Small intestine (tissue), 7 donors: ENCODE measurements at regions not wholly inside any gene's neighbourhood (a gene's known extent, or its start where the extent isn't known, plus 50 kb on each side); places are given as distances from the start of the nearest gene placed in this dataset.

ENCODE experiments used
- DNase-seq, 2 donors: peaks; one replicate each; pipeline versions ENCODE4 v3.0.0 to v3.0.0-alpha.2; 2013
- FAIRE-seq: peaks from 2 replicates; lab custom pipeline; 2012; peaks lifted over from hg19 to GRCh38; lab: Jason Lieb, UNC
- H3K27ac ChIP-seq, 3 donors: one replicate each; pipeline ENCODE4 v1.5.1; 2013; ENCODE audit warnings: low read length in 2 of 3, mild to moderate bottlenecking in 2 of 3, control low read depth in 1 of 3, inconsistent platforms in 1 of 3, low read depth in 1 of 3, moderate library complexity in 1 of 3
- H3K27me3 ChIP-seq, 3 donors: one replicate each; pipeline ENCODE4 v1.6.1; 2013; ENCODE audit warnings: low read length in 3 of 3, inconsistent platforms in 1 of 3; ENCODE audit not compliant: control insufficient read depth in 3 of 3, insufficient read depth in 3 of 3
- H3K36me3 ChIP-seq, 3 donors: one replicate each; pipeline ENCODE4 v1.6.1; 2013; ENCODE audit warnings: low read length in 3 of 3, inconsistent platforms in 1 of 3, low read depth in 1 of 3, mild to moderate bottlenecking in 1 of 3, moderate library complexity in 1 of 3; ENCODE audit not compliant: control insufficient read depth in 3 of 3, insufficient read depth in 2 of 3
- H3K4me1 ChIP-seq, 3 donors: one replicate each; pipeline ENCODE4 v1.6.1; 2013; ENCODE audit warnings: low read length in 2 of 3, inconsistent platforms in 1 of 3, low read depth in 1 of 3, mild to moderate bottlenecking in 1 of 3, moderate library complexity in 1 of 3; ENCODE audit not compliant: control insufficient read depth in 3 of 3, insufficient read depth in 2 of 3
- H3K4me3 ChIP-seq, 3 donors: one replicate each; pipeline ENCODE4 v1.5.1; 2013; ENCODE audit warnings: low read length in 3 of 3, control low read depth in 1 of 3, inconsistent platforms in 1 of 3, low read depth in 1 of 3, mild to moderate bottlenecking in 1 of 3, moderate library complexity in 1 of 3
- H3K9me3 ChIP-seq, 2 donors: one replicate each; pipeline ENCODE4 v1.6.1; 2013; ENCODE audit warnings: low read depth in 1 of 2, low read length in 1 of 2; ENCODE audit not compliant: control insufficient read depth in 2 of 2, insufficient read depth in 1 of 2
- WGBS, 3 donors: extraction: QIAGEN DNeasy Blood & Tissue Kit; methylation state at CpG; one replicate each; pipeline ENCODE4 v1.1.7; 2013; 5-methylcytosine and 5-hydroxymethylcytosine counted together
- donor health status: healthy with polysubstance abuse.
- donor health status: control.
- donor health status: control.
- donor health status: Bipolar disorder and iron deficiency.
- donor health status: healthy.

- Histone ChIP-seq H3K4me3 (no peak overlapping the region), H3K9me3 (peaks cover 0 to 22% of the 10 kb centered on the region in 2 donors), H3K27ac (no peak overlapping the region), H3K36me3 (no peaks in the 10 kb centered on the region), H3K27me3 (no peaks in the 10 kb centered on the region), H3K4me1 (no peaks in the 10 kb centered on the region)
- DNase-seq (no peak), FAIRE-seq (no peak)
- WGBS, 3 donors, result 68 to 79% (median 76%) methylated on average over 3 of the region's 3 CpGs
Observed at GRCh38 chr3:96169111-96169766, 645.2 kb upstream of the EPHA6 start.

GRCh38 chr3:96172917-96173316, 641.5 kb upstream of the EPHA6 start:
- no peak overlapping the region for H3K27ac ChIP-seq
- peaks cover 2 to 27% of the 10 kb centered on the region in 2 donors for H3K9me3 ChIP-seq
- no peak overlapping the region for H3K4me3 ChIP-seq
- H3K27me3 ChIP-seq, result no peaks in the 10 kb centered on the region
- DNase-seq, result no peak
- H3K36me3 ChIP-seq, result no peaks in the 10 kb centered on the region
- FAIRE-seq, result no peak
- H3K4me1 ChIP-seq, result no peaks in the 10 kb centered on the region

- Histone ChIP-seq H3K27me3 (no peaks in the 10 kb centered on the region), H3K36me3 (no peaks in the 10 kb centered on the region), H3K9me3 (peaks cover 2 to 14% of the 10 kb centered on the region in 2 donors), H3K4me1 (no peaks in the 10 kb centered on the region), H3K4me3 (no peak overlapping the region), H3K27ac (no peak overlapping the region)
- DNase-seq (no peak), FAIRE-seq (no peak)
- WGBS, 3 donors, result 76 to 83% (median 82%) methylated on average over 6 of the region's 6 CpGs
Observed at GRCh38 chr3:96175500-96175899, 638.9 kb upstream of the EPHA6 start.

- Histone ChIP-seq H3K27ac (no peak overlapping the region), H3K4me3 (no peak overlapping the region), H3K9me3 (no peaks in the 10 kb centered on the region), H3K4me1 (no peaks in the 10 kb centered on the region), H3K36me3 (no peaks in the 10 kb centered on the region), H3K27me3 (no peaks in the 10 kb centered on the region)
- 91 to 94% (median 92%) methylated on average over 1 of the region's 1 CpG for whole genome bisulfite sequencing, 3 donors
- FAIRE-seq (no peak), DNase-seq (no peak)
Observed at GRCh38 chr3:96182756-96183155, 631.6 kb upstream of the EPHA6 start.

GRCh38 chr3:96183871-96184270, 630.5 kb upstream of the EPHA6 start:
- Histone ChIP-seq H3K36me3 (no peaks in the 10 kb centered on the region), H3K4me3 (no peak overlapping the region), H3K27ac (no peak overlapping the region), H3K27me3 (no peaks in the 10 kb centered on the region), H3K9me3 (no peaks in the 10 kb centered on the region), H3K4me1 (no peaks in the 10 kb centered on the region)
- DNase-seq (no peak), FAIRE-seq (no peak)
- WGBS, 3 donors, result 24 to 57% (median 27%) methylated on average over 1 of the region's 1 CpG

- 72 to 93% (median 83%) methylated on average over 8 of the region's 8 CpGs for WGBS, 3 donors
- no peaks in the 10 kb centered on the region for H3K4me1 ChIP-seq
- no peaks in the 10 kb centered on the region for H3K27me3 ChIP-seq
- no peaks in the 10 kb centered on the region for H3K36me3 ChIP-seq
- H3K27ac ChIP-seq, result no peak overlapping the region
- FAIRE-seq (no peak), DNase-seq (no peak)
- H3K9me3 ChIP-seq, result peaks cover 0 to 3% of the 10 kb centered on the region in 2 donors
- H3K4me3 ChIP-seq, result no peak overlapping the region
Observed at GRCh38 chr3:96190024-96190616, 624.3 kb upstream of the EPHA6 start.

GRCh38 chr3:96192966-96193550, 621.3 kb upstream of the EPHA6 start:
- H3K4me3 ChIP-seq, result no peak overlapping the region
- H3K9me3 ChIP-seq, result peaks cover 0 to 3% of the 10 kb centered on the region in 2 donors
- DNase-seq (no peak), FAIRE-seq (no peak)
- 62 to 76% (median 65%) methylated on average over 4 of the region's 4 CpGs for WGBS, 3 donors
- H3K27me3 ChIP-seq, result no peaks in the 10 kb centered on the region
- no peaks in the 10 kb centered on the region for H3K36me3 ChIP-seq
- no peaks in the 10 kb centered on the region for H3K4me1 ChIP-seq
- no peak overlapping the region for H3K27ac ChIP-seq

- WGBS, 3 donors, result 33 to 80% (median 47%) methylated on average over 1 of the region's 1 CpG
- H3K36me3 ChIP-seq, result no peaks in the 10 kb centered on the region
- H3K4me3 ChIP-seq, result no peak overlapping the region
- H3K27me3 ChIP-seq, result no peaks in the 10 kb centered on the region
- no peak overlapping the region for H3K27ac ChIP-seq
- H3K4me1 ChIP-seq, result no peaks in the 10 kb centered on the region
- no peak for DNase-seq
- no peak for FAIRE-seq
- peaks cover 0 to 2% of the 10 kb centered on the region in 2 donors for H3K9me3 ChIP-seq
Observed at GRCh38 chr3:96200897-96201296, 613.5 kb upstream of the EPHA6 start.
